Activated CD4-positive, alpha-beta T cell treated with anti-CD3 and anti-CD28 coated beads for 36 hours (primary cell): ENCODE measurements at regions not wholly inside any gene's neighbourhood (a gene's known extent, or its start where the extent isn't known, plus 50 kb on each side); places are given as distances from the start of the nearest gene placed in this dataset.
"Not testable (repeated sequence)": the region's sequence is repeated elsewhere in the genome, so short reads cannot be mapped to it uniquely, and the experiment has no call there.

Source experiments
- ATAC-seq: fragments of 200-7000 bp; cut with Tn5 transposase; one replicate; pipeline ENCODE4 v1.10.0; 2021; ENCODE audit warnings: mild to moderate bottlenecking, moderate library complexity
- CTCF ChIA-PET: fragments of 350-600 bp; sonication (Branson Sonifier 250); formaldehyde crosslinking; loops from one replicate; lab custom pipeline; 2021; ENCODE audit warnings: antibody characterized with exemption; lab: Charles Lee
- POLR2A ChIA-PET: fragments of 350-600 bp; sonication (Branson Sonifier 250); formaldehyde crosslinking; loops from one replicate; lab custom pipeline; 2021; ENCODE audit warnings: antibody characterized with exemption, inconsistent platforms; lab: Charles Lee
- DNase-seq: peaks from one replicate; pipeline ENCODE4 v3.0.0-alpha.2; 2020
- H3K27ac Mint-ChIP-seq: one replicate; pipeline ENCODE4 v1.8.0; 2021; ENCODE audit warnings: mixed read lengths
- H3K27me3 Mint-ChIP-seq: one replicate; pipeline ENCODE4 v1.8.0; 2021; ENCODE audit warnings: mixed read lengths
- H3K36me3 Mint-ChIP-seq: one replicate; pipeline ENCODE4 v1.8.0; 2021; ENCODE audit warnings: low read depth, mixed read lengths
- H3K4me1 Mint-ChIP-seq: one replicate; pipeline ENCODE4 v1.8.0; 2021; ENCODE audit warnings: mixed read lengths
- H3K4me3 Mint-ChIP-seq: one replicate; pipeline ENCODE4 v1.8.0; 2021; ENCODE audit warnings: mild to moderate bottlenecking, moderate library complexity, mixed read lengths
- H3K9me3 Mint-ChIP-seq: one replicate; pipeline ENCODE4 v1.8.0; 2021; ENCODE audit warnings: low read depth, mixed read lengths
- intact Hi-C, 2 experiments: fragments of 100-400 bp; cut with DNase I in 1 of 2; cut with micrococcal nuclease in 1 of 2; formaldehyde crosslinking; loops; one replicate each; pipeline versions ENCODE4 v1.14.2 to v1.15.1; 2022 to 2024; cut with DNase I, micrococcal nuclease

- Mint-ChIP-seq H3K9me3 (no peaks in the 10 kb centered on the region), H3K27ac (no peak overlapping the region), H3K36me3 (no peaks in the 10 kb centered on the region), H3K4me3 (no peak overlapping the region), H3K27me3 (peaks cover 2% of the 10 kb centered on the region), H3K4me1 (peaks cover 11% of the 10 kb centered on the region)
- ChIA-PET CTCF (interaction anchor here (0.6 to 2.3 kb wide), 2 partner anchors 143 to 874 kb away, joined by 3 to 11 read pairs; no protein-coding TSS in a partner anchor), POLR2A (no interaction called here)
- ATAC-seq, result no peak
- DNase-seq, result no peak
- intact Hi-C loops, result loop anchor here (10.0 kb wide), 3 partner anchors 212 to 1032 kb away; partner anchors contain the start of genes MASTL (in 1 of the 2) and YME1L1 (in 1 of the 2)
Observed at GRCh38 chr10:27366769-27367168, 126.2 kb upstream of the ACBD5 start.

GRCh38 chr10:27364028-27364427, 123.4 kb upstream of the ACBD5 start:
- Mint-ChIP-seq H3K9me3 (no peaks in the 10 kb centered on the region), H3K4me1 (peaks cover 11% of the 10 kb centered on the region), H3K36me3 (no peaks in the 10 kb centered on the region), H3K27me3 (peaks cover 2% of the 10 kb centered on the region), H3K27ac (no peak overlapping the region), H3K4me3 (no peak overlapping the region)
- no peak for ATAC-seq
- POLR2A ChIA-PET, result no interaction called here
- intact Hi-C loops, result loop anchor here (10.0 kb wide), 3 partner anchors 209 to 1029 kb away; partner anchors contain the start of genes MASTL (in 1 of the 2) and YME1L1 (in 1 of the 2)
- no peak for DNase-seq
- CTCF ChIA-PET, result interaction anchor here (1.6 to 2.7 kb wide), 2 partner anchors 7 to 140 kb away, joined by 4 to 11 read pairs; no protein-coding TSS in a partner anchor

- no peak overlapping the region for H3K4me3 Mint-ChIP-seq
- H3K9me3 Mint-ChIP-seq, result no peaks in the 10 kb centered on the region
- peaks cover 3% of the 10 kb centered on the region for H3K4me1 Mint-ChIP-seq
- no peaks in the 10 kb centered on the region for H3K36me3 Mint-ChIP-seq
- peak; percentile 91 for DNase-seq
- ChIA-PET POLR2A (no interaction called here), CTCF (interaction anchor here (0.7 to 2.7 kb wide), 13 partner anchors 9 to 177 kb away, joined by 3 to 25 read pairs (median 3); no protein-coding TSS in a partner anchor)
- peak; percentile 96 for ATAC-seq
- intact Hi-C loops, result loop anchor here (1.0 to 10.0 kb wide), 6 partner anchors 103 to 1026 kb away; partner anchors contain the start of genes MASTL (in 1 of the 2) and YME1L1 (in 1 of the 2)
- H3K27me3 Mint-ChIP-seq, result no peaks in the 10 kb centered on the region
- no peak overlapping the region for H3K27ac Mint-ChIP-seq
Observed at GRCh38 chr10:27360581-27361172, 120.1 kb upstream of the ACBD5 start.

GRCh38 chr10:27359792-27360355, 119.3 kb upstream of the ACBD5 start:
- POLR2A ChIA-PET, result no interaction called here
- DNase-seq (no peak), ATAC-seq (no peak)
- peaks cover 2% of the 10 kb centered on the region for H3K4me1 Mint-ChIP-seq
- no peaks in the 10 kb centered on the region for H3K27me3 Mint-ChIP-seq
- no peak overlapping the region for H3K27ac Mint-ChIP-seq
- no peaks in the 10 kb centered on the region for H3K36me3 Mint-ChIP-seq
- intact Hi-C loops, result loop anchor here (1.0 to 10.0 kb wide), 6 partner anchors 103 to 1025 kb away; partner anchors contain the start of genes MASTL (in 1 of the 2) and YME1L1 (in 1 of the 2)
- CTCF ChIA-PET, result interaction anchor here (0.6 to 2.7 kb wide), 12 partner anchors 10 to 177 kb away, joined by 3 to 25 read pairs (median 4); no protein-coding TSS in a partner anchor
- H3K4me3 Mint-ChIP-seq, result no peak overlapping the region
- H3K9me3 Mint-ChIP-seq, result no peaks in the 10 kb centered on the region

GRCh38 chr10:27356738-27357137, 116.1 kb upstream of the ACBD5 start:
- ATAC-seq (no peak), DNase-seq (no peak)
- H3K27me3 Mint-ChIP-seq, result peaks cover 4% of the 10 kb centered on the region
- H3K4me3 Mint-ChIP-seq, result no peak overlapping the region
- H3K9me3 Mint-ChIP-seq, result no peaks in the 10 kb centered on the region
- no peak overlapping the region for H3K27ac Mint-ChIP-seq
- peaks cover 9% of the 10 kb centered on the region for H3K4me1 Mint-ChIP-seq
- intact Hi-C loops, result no loop called here
- no peaks in the 10 kb centered on the region for H3K36me3 Mint-ChIP-seq
- ChIA-PET POLR2A (no interaction called here), CTCF (interaction anchor here (1.5 kb wide), 1 partner anchor 121 kb away, joined by 4 read pairs; no protein-coding TSS in a partner anchor)

- Mint-ChIP-seq H3K4me3 (no peak overlapping the region), H3K27me3 (peaks cover 5% of the 10 kb centered on the region), H3K36me3 (no peaks in the 10 kb centered on the region), H3K4me1 (peaks cover 9% of the 10 kb centered on the region), H3K27ac (no peak overlapping the region), H3K9me3 (no peaks in the 10 kb centered on the region)
- ATAC-seq, result no peak
- DNase-seq, result no peak
- CTCF ChIA-PET, result interaction anchor here (1.5 kb wide), 1 partner anchor 120 kb away, joined by 4 read pairs; no protein-coding TSS in a partner anchor
- intact Hi-C loops, result no loop called here
- POLR2A ChIA-PET, result no interaction called here
Observed at GRCh38 chr10:27355918-27356573, 115.4 kb upstream of the ACBD5 start.

- H3K9me3 Mint-ChIP-seq, CTCF ChIA-PET, H3K36me3 Mint-ChIP-seq, H3K4me1 Mint-ChIP-seq, intact Hi-C loops, POLR2A ChIA-PET: not testable (repeated sequence)
- peak overlapping the region; percentile 24 for H3K4me3 Mint-ChIP-seq
- H3K27ac Mint-ChIP-seq, result peak overlapping the region; percentile 61
- DNase-seq (peak; percentile 20), ATAC-seq (peak; percentile 66)
- H3K27me3 Mint-ChIP-seq, result peaks cover 10% of the 10 kb centered on the region
Observed at GRCh38 chr10:27354643-27355270, 114.2 kb upstream of the ACBD5 start.

GRCh38 chr10:27354100-27354499, 113.5 kb upstream of the ACBD5 start:
- H3K36me3 Mint-ChIP-seq, H3K4me1 Mint-ChIP-seq, intact Hi-C loops, ATAC-seq, CTCF ChIA-PET, DNase-seq, H3K9me3 Mint-ChIP-seq, POLR2A ChIA-PET, H3K4me3 Mint-ChIP-seq: not testable (repeated sequence)
- Mint-ChIP-seq H3K27ac (peak overlapping the region; percentile 61), H3K27me3 (peaks cover 10% of the 10 kb centered on the region)

- H3K27ac Mint-ChIP-seq, result no peak overlapping the region
- H3K4me3 Mint-ChIP-seq, result no peak overlapping the region
- ChIA-PET POLR2A (no interaction called here), CTCF (no interaction called here)
- peaks cover 24% of the 10 kb centered on the region for H3K4me1 Mint-ChIP-seq
- ATAC-seq, result no peak
- peaks cover 24% of the 10 kb centered on the region for H3K27me3 Mint-ChIP-seq
- DNase-seq, result no peak
- intact Hi-C loops, result no loop called here
- H3K9me3 Mint-ChIP-seq, result no peaks in the 10 kb centered on the region
- H3K36me3 Mint-ChIP-seq, result no peaks in the 10 kb centered on the region
Observed at GRCh38 chr10:27349987-27350386, 109.4 kb upstream of the ACBD5 start.

GRCh38 chr10:27347827-27348207, 107.2 kb upstream of the ACBD5 start:
- intact Hi-C loops, result not testable (repeated sequence)

GRCh38 chr10:27345455-27345920, 104.9 kb upstream of the ACBD5 start:
- ATAC-seq, result peak; percentile 41
- Mint-ChIP-seq H3K9me3 (no peaks in the 10 kb centered on the region), H3K4me3 (peak overlapping the region; percentile 18), H3K4me1 (peaks cover 29% of the 10 kb centered on the region), H3K27me3 (peaks cover 16% of the 10 kb centered on the region), H3K27ac (peak overlapping the region; percentile 90), H3K36me3 (no peaks in the 10 kb centered on the region)
- ChIA-PET CTCF (interaction anchor here (0.7 kb wide), 1 partner anchor 15 kb away, joined by 3 read pairs; no protein-coding TSS in a partner anchor), POLR2A (no interaction called here)
- DNase-seq, result no peak
- intact Hi-C loops, result loop anchor here in 1 of 2 experiments (2.0 kb wide), 1 partner anchor 27 kb away; no protein-coding TSS in a partner anchor

More at GRCh38 chr10:27347827-27348207, 107.2 kb upstream of the ACBD5 start:
- H3K4me3 Mint-ChIP-seq, H3K36me3 Mint-ChIP-seq, H3K27ac Mint-ChIP-seq, DNase-seq, CTCF ChIA-PET, POLR2A ChIA-PET, ATAC-seq, H3K9me3 Mint-ChIP-seq: not testable (repeated sequence)
- H3K4me1 Mint-ChIP-seq, result peaks cover 29% of the 10 kb centered on the region
- peaks cover 23% of the 10 kb centered on the region for H3K27me3 Mint-ChIP-seq
